AG08396 (cell line): ENCODE measurements at regions not wholly inside any gene's neighbourhood (a gene's known extent, or its start where the extent isn't known, plus 50 kb on each side); places are given as distances from the start of the nearest gene placed in this dataset.

Experiments
- DNase-seq: peaks from one replicate; pipeline ENCODE4 v3.0.0; 2012; ENCODE audit warnings: low spot score, mixed read lengths

GRCh38 chr21:27426196-27426595 lies 459.3 kb upstream of the ADAMTS5 start:
- no peak for DNase-seq

- DNase-seq = no peak
Measured at GRCh38 chr21:27425574-27425973, 458.7 kb upstream of the ADAMTS5 start.

- no peak for DNase-seq
Measured at GRCh38 chr21:27425172-27425571, 458.3 kb upstream of the ADAMTS5 start.

GRCh38 chr21:27424601-27425000 lies 457.7 kb upstream of the ADAMTS5 start:
- DNase-seq = no peak

DNA sequence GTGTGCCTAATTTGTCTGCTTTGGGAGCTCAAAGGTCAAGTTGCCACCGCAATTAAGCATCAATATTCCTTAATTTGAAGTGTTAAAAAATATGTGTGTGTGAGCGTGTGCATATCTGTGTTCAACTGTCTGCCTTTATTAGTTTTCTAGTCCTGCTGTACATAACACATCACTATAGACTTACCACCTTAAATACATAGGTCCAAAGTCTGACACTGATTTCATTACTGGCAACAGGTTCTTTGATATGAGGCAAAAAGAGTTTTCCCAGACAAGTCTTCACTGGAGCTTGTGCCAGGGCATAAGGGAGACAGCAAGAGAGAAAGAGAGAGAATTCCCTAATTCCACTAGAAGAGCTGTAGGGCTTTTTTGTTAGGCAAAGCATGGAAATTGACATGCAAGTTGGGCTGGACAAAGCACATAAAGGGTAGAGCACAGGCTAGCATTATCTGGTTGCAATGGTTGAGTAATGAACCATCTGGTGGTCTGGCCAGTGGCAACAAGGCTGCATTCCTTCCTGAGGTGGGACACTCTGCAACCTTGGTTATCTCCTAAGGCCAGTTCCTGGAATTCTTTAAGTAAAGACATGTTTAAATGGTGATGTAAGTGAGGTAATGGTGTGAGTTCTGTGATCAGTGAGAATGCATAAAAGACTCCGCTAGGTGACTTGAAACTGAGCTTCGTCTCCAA lies 457.2 kb upstream of the ADAMTS5 start:
- DNase-seq = no peak

GRCh38 chr21:27423038-27423437 lies 456.1 kb upstream of the ADAMTS5 start:
- DNase-seq = peak; percentile 78

DNA sequence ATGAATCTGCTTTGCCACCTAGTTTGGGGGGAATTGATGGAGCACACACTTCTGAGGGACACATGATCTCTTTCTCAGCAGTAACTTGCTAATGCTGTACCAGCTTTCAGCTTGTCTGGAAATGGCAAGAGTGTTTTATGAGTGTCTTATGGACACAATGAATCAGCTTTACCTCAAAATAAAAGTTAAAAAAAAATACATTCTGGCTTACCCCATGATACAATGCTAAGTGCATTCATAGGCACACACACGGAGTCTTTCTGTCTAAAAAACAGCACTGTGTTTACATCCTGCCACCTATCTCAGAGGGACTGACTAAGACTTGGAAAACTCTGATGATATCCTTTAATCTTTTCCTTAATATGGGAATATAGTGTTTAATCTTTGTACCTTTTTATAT lies 455.5 kb upstream of the ADAMTS5 start:
- no peak for DNase-seq

DNA sequence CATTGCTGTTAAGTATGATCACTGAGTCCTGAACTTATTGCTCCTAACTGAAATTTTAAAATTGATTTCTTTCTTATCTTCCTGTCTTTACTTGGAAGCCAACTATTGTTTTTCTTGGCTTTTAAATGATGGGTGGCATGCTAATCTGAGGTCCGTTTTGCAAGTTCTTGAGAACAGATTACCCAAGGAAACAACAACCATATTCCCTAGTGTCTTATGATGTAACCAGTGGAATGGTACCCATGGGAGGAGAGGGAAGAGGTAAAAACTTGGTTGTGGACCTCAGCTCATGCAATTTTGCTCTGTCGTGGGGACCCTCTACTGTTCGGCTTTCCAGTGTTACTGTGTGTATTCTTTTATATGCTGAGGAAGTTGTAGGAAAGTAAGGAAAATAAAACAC lies 454.8 kb upstream of the ADAMTS5 start:
- DNase-seq = no peak

DNA sequence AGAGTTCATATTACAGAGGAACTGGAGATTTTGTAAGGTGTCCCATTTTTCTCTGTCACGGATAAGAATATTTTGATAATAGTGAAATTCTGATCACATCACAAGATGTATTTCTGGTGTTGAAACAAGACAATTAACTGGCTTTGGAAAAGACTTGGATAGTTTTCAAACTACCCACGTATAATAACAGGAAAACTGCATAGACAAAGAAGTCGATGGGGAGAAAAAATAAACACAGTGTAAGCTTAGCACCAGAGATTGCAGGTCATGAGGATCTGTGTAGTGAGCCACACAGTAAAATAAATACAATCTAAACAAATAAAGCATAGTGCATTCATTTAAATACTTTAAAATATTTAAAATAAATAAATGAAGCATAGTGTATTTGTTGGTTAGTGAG lies 452.3 kb upstream of the ADAMTS5 start:
- DNase-seq = no peak

DNA sequence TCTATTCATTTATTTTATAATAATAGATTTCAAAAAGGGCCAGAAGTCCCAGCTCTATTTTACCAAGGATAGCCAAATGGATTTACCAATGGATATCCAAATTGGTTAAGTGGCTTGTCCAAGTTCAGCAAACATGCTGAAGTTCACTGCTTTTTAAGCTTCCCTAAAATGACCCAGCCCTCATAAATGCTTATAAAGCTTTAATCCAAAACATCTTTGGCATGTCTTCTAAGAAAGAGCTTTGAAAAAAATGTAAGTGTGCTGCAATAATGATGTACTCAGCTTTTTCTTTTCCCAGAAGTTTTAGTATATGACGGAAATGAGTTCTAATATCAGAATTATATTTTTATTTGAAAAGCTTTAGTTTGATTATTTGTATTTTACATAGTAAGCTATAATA lies 451.5 kb upstream of the ADAMTS5 start:
- no peak for DNase-seq

DNA sequence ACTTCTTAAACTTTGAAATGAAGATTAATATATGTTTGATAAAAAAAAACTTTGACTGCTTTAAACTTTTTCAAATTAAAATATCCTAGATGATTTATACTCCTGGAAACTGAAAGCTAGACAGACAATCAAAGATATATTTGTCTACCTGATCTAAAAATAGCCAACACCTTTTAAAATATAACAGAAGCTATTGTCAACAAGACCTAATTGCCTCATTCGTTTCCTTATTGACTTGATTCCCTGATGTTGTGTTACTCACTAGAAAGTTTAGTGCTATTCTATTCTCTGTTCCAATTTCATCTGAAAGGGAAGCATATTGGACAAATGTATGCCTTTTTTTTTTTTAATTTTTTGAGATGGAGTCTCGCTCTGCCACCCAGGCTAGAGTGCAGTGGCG lies 445.6 kb upstream of the ADAMTS5 start:
- DNase-seq = no peak

GRCh38 chr21:27408826-27409225 lies 441.9 kb upstream of the ADAMTS5 start:
- DNase-seq = no peak

DNA sequence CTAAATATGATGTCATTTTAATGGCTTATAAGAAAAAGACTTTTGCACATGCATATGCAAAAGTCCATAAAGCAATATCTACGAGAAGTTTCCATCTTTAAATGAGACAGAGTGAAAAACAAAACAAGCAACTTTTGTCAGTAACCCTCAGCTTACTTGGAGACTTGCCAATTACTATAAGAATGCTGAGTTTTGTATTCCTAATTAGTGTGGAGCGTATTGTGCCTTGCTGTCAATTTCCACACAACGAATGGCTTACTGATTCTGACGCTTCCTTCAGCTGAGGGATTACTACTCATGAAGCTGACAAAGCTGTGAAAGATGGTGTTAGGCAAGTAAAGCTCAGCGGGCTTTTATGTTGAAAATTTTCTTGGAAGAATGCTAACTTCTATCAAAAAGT lies 440.4 kb upstream of the ADAMTS5 start:
- no peak for DNase-seq

GRCh38 chr21:27406300-27407009 lies 439.6 kb upstream of the ADAMTS5 start:
- DNase-seq = peak; percentile 18

GRCh38 chr21:27403011-27403410 lies 436.1 kb upstream of the ADAMTS5 start:
- no peak for DNase-seq

- no peak for DNase-seq
Measured at GRCh38 chr21:27400045-27400444, 433.2 kb upstream of the ADAMTS5 start.

DNA sequence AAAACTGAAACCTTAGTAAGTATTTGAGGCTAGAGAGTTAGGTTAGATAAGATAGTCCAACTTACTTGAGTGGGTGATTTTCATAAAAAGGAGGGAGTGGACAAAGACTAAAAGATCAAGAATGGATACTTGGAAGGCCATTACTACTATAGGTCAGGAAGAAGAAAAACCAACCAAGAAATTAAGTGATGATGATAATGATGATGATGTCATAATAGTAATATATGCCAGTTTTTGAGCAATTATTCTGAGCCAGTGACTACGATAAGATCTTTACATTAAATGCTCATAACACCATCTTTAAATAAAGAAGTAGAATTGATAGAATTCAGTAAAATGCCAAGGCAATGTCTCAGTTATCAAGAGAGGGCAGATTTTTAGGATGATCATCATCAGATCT lies 430.7 kb upstream of the ADAMTS5 start:
- DNase-seq = no peak

DNA sequence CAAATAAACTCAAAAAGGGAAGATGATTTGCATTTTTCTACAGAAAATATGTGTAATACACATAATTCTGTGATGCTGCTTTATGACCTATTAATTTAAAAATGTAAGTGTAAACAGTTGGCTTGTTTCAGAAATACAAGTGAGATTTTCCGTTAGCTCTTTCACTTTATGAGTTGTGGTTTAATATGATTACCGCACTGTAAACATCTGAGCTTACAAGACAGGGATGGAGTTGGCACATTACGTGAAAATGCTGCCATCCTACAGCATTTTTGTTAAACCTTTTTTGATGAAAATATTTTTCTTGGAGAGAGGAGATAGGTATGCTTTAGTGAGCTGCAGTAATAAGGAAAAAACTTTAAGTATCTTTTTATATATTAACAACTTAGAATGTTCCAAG lies 426.8 kb upstream of the ADAMTS5 start:
- DNase-seq = peak; percentile 9

DNA sequence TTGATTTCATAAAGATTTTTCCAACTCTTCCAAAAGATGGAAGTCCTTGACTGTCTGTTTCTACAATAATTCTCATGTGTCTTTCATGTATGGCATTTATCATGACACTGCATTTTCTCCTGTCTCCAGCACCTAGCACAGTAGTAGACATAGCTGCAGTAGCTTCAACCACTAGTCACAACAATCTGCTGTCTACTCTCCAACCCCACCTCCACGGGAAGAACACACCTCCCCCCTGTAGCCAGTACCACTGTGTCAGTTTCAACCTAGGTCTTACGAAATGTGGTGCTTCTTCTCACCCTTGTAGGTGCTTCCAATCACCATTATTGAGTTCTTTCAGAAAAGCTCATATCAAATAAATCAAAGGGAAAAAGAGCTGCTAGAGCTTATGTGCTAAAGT lies 425.1 kb upstream of the ADAMTS5 start:
- DNase-seq = no peak

GRCh38 chr21:27390384-27390783 lies 423.5 kb upstream of the ADAMTS5 start:
- no peak for DNase-seq

DNA sequence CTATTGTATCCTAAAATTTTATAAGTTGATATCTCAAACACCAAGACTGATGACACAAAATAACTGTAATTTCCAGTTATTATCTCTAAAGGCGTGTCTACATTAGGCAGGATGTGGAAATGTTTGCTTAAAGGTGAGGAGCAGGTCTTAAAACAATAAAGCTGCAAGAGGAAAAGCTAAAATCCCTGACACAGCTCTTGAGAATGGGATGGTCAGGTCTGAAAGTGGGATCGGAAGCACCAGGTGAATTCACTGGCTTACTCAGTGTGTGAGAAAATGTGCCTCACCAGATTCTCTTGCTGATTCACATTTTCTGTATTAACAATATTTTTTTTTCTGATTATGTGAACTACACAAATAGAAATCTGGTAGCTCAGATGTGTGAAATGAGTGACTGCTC lies 421.9 kb upstream of the ADAMTS5 start:
- DNase-seq = no peak

GRCh38 chr21:27382404-27382803 lies 415.5 kb upstream of the ADAMTS5 start:
- no peak for DNase-seq

GRCh38 chr21:27380303-27380702 lies 413.4 kb upstream of the ADAMTS5 start:
- no peak for DNase-seq

GRCh38 chr21:27379354-27379753 lies 412.5 kb upstream of the ADAMTS5 start:
- no peak for DNase-seq
